ENCODE measurements at regions not wholly inside any gene's neighbourhood (a gene's known extent, or its start where the extent isn't known, plus 50 kb on each side); places are given as distances from the start of the nearest gene placed in this dataset.
A peak's percentile ranks its signal among the peaks of the same experiment; 100 is the strongest.
"Not testable (repeated sequence)": the region's sequence is repeated elsewhere in the genome, so short reads cannot be mapped to it uniquely, and the experiment has no call there.

- in situ Hi-C loops (cut with HindIII; ENCODE audit: low sequenced_read_pairs): no loop called here
These were observed 144.7 kb upstream of the UST start for GRCh38 chr6:148602136-148602535.

GRCh38 chr6:148608199-148608951 lies 138.5 kb upstream of the UST start:
- no peak for DNase-seq (ENCODE audit: low spot score)
- in situ Hi-C loops (cut with HindIII; ENCODE audit: low sequenced_read_pairs): no loop called here

More at GRCh38 chr6:148602136-148602535, 144.7 kb upstream of the UST start:
- DNase-seq (ENCODE audit: low spot score): no peak

GRCh38 chr6:148611213-148611612 lies 135.6 kb upstream of the UST start:
- in situ Hi-C loops (cut with HindIII; ENCODE audit: low sequenced_read_pairs): no loop called here
- peak; percentile 65 for DNase-seq (ENCODE audit: low spot score)

GRCh38 chr6:148612043-148612442 lies 134.8 kb upstream of the UST start:
- in situ Hi-C loops (cut with HindIII; ENCODE audit: low sequenced_read_pairs): no loop called here
- DNase-seq (ENCODE audit: low spot score): no peak

- in situ Hi-C loops (cut with HindIII; ENCODE audit: low sequenced_read_pairs): no loop called here
- DNase-seq (ENCODE audit: low spot score): no peak
These were observed 132.2 kb upstream of the UST start for GRCh38 chr6:148614602-148615001.

- in situ Hi-C loops (cut with HindIII; ENCODE audit: low sequenced_read_pairs): no loop called here
- DNase-seq (ENCODE audit: low spot score): no peak
These were observed 130.0 kb upstream of the UST start for GRCh38 chr6:148616841-148617240.

- in situ Hi-C loops (cut with HindIII; ENCODE audit: low sequenced_read_pairs): no loop called here
- DNase-seq (ENCODE audit: low spot score): no peak
These were observed 129.3 kb upstream of the UST start for GRCh38 chr6:148617530-148617929.

GRCh38 chr6:148619891-148620290 lies 126.9 kb upstream of the UST start:
- in situ Hi-C loops (cut with HindIII; ENCODE audit: low sequenced_read_pairs): no loop called here
- DNase-seq (ENCODE audit: low spot score): no peak

- in situ Hi-C loops (cut with HindIII; ENCODE audit: low sequenced_read_pairs): no loop called here
- no peak for DNase-seq (ENCODE audit: low spot score)
These were observed 126.1 kb upstream of the UST start for GRCh38 chr6:148620579-148621298.

GRCh38 chr6:148625609-148626008 lies 121.2 kb upstream of the UST start:
- in situ Hi-C loops (cut with HindIII; ENCODE audit: low sequenced_read_pairs): no loop called here
- DNase-seq (ENCODE audit: low spot score): no peak

- DNase-seq (ENCODE audit: low spot score): no peak
- in situ Hi-C loops (cut with HindIII; ENCODE audit: low sequenced_read_pairs): no loop called here
These were observed 118.6 kb upstream of the UST start for GRCh38 chr6:148628251-148628650.

GRCh38 chr6:148629181-148629580 lies 117.6 kb upstream of the UST start:
- DNase-seq (ENCODE audit: low spot score): no peak
- in situ Hi-C loops (cut with HindIII; ENCODE audit: low sequenced_read_pairs): no loop called here

- in situ Hi-C loops (cut with HindIII; ENCODE audit: low sequenced_read_pairs): no loop called here
- no peak for DNase-seq (ENCODE audit: low spot score)
These were observed 117.0 kb upstream of the UST start for GRCh38 chr6:148629592-148630465.

- in situ Hi-C loops (cut with HindIII; ENCODE audit: low sequenced_read_pairs): no loop called here
- no peak for DNase-seq (ENCODE audit: low spot score)
These were observed 111.6 kb upstream of the UST start for GRCh38 chr6:148635070-148635743.

GRCh38 chr6:148641836-148642235 lies 105.0 kb upstream of the UST start:
- DNase-seq (ENCODE audit: low spot score): peak; percentile 8
- in situ Hi-C loops (cut with HindIII; ENCODE audit: low sequenced_read_pairs): not testable (repeated sequence)

- DNase-seq (ENCODE audit: low spot score); in situ Hi-C loops (cut with HindIII; ENCODE audit: low sequenced_read_pairs): not testable (repeated sequence)
These were observed 103.6 kb upstream of the UST start for GRCh38 chr6:148643208-148643607.

GRCh38 chr6:148645049-148645448 lies 101.8 kb upstream of the UST start:
- in situ Hi-C loops (cut with HindIII; ENCODE audit: low sequenced_read_pairs); DNase-seq (ENCODE audit: low spot score): not testable (repeated sequence)

GRCh38 chr6:148648754-148649453 lies 97.9 kb upstream of the UST start:
- in situ Hi-C loops (cut with HindIII; ENCODE audit: low sequenced_read_pairs): no loop called here
- no peak for DNase-seq (ENCODE audit: low spot score)

Data from G401 (cell line).